Endothelial cell of umbilical vein (primary cell): ENCODE measurements at regions not wholly inside any gene's neighbourhood (a gene's known extent, or its start where the extent isn't known, plus 50 kb on each side); places are given as distances from the start of the nearest gene placed in this dataset.

Source experiments
- BruUV-seq: library from RNA; stranded (reverse); fragments of 400-500 nt; replicated peaks from 2 replicates; lab custom pipeline; 2021; lab: Mats Ljungman, UMichigan
- CTCF ChIA-PET: fragments of 300-600, 350-600 bp; sonication (Branson Sonifier 250); formaldehyde crosslinking; loops from one replicate; lab custom pipeline; 2021; ENCODE audit warnings: antibody characterized with exemption, inconsistent platforms; lab: Charles Lee
- POLR2A ChIA-PET: fragments of 300-600, 350-600 bp; sonication (Branson Sonifier 250); formaldehyde crosslinking; loops from one replicate; lab custom pipeline; 2021; ENCODE audit warnings: antibody characterized with exemption, inconsistent platforms; lab: Charles Lee
- DNase-seq: peaks from one replicate; pipeline ENCODE4 v3.0.0-alpha.2; 2011; ENCODE audit warnings: low read depth, low spot score
- FAIRE-seq: peaks from 2 replicates; lab custom pipeline; 2011; peaks lifted over from hg19 to GRCh38; lab: Jason Lieb, UNC
- H2AFZ ChIP-seq: 2 replicates; pipeline ENCODE4 v1.6.0; 2012; ENCODE audit warnings: low read depth, low read length, control low read depth, inconsistent platforms
- H3K27ac ChIP-seq: 2 replicates; pipeline ENCODE4 v1.5.1; 2011; ENCODE audit warnings: low read depth, mild to moderate bottlenecking, control low read depth, low read length, moderate library complexity; ENCODE audit not compliant: insufficient read depth
- H3K27me3 ChIP-seq, 2 experiments: 2 replicates each; pipeline versions ENCODE4 v1.6.0 to v1.6.1; 2011; ENCODE audit warnings: low read length in 2 of 2, mixed read lengths in 1 of 2; ENCODE audit not compliant: control insufficient read depth in 2 of 2, insufficient read depth in 2 of 2
- H3K36me3 ChIP-seq, 2 experiments: 2 replicates in 1 of 2; 3 replicates in 1 of 2; pipeline ENCODE4 v1.5.1; 2011; ENCODE audit warnings: low read length in 2 of 2, mild to moderate bottlenecking in 1 of 2, moderate library complexity in 1 of 2; ENCODE audit not compliant: control insufficient read depth in 2 of 2, insufficient read depth in 2 of 2; ENCODE audit errors: extremely low read depth in 1 of 2
- H3K4me1 ChIP-seq: 3 replicates; pipeline ENCODE4 v1.5.1; 2011; ENCODE audit warnings: mild to moderate bottlenecking, low read length; ENCODE audit not compliant: control insufficient read depth, insufficient read depth; ENCODE audit errors: extremely low read depth
- H3K4me2 ChIP-seq: 2 replicates; pipeline ENCODE4 v1.6.1; 2011; ENCODE audit warnings: low read length, control low read depth, mixed read lengths; ENCODE audit not compliant: insufficient read depth
- H3K4me3 ChIP-seq, 3 experiments: fragments of 200-600 bp in 1 of 3; sonication (generic), shearing (Covaris generic) in 1 of 3; replicated peaks in 1 of 3; 2 replicates each; pipeline ENCODE4 v1.5.1; 2011 to 2016; ENCODE audit warnings: control low read depth in 3 of 3, low read length in 3 of 3, mild to moderate bottlenecking in 2 of 3, inconsistent platforms in 1 of 3, low read depth in 1 of 3, moderate library complexity in 1 of 3; ENCODE audit not compliant: insufficient read depth in 1 of 3
- H3K79me2 ChIP-seq: 2 replicates; pipeline ENCODE4 v1.6.0; 2012; ENCODE audit warnings: low read length, inconsistent platforms; ENCODE audit not compliant: control insufficient read depth, insufficient read depth
- H3K9ac ChIP-seq: replicated peaks from 2 replicates; pipeline ENCODE3; 2011; ENCODE audit warnings: low read length, control low read depth; ENCODE audit not compliant: insufficient read depth; ENCODE audit errors: extremely low read depth
- H3K9me1 ChIP-seq: replicated peaks from 3 replicates; pipeline ENCODE4 v1.6.0; 2011; ENCODE audit warnings: mild to moderate bottlenecking, low read length; ENCODE audit not compliant: control insufficient read depth, insufficient read depth; ENCODE audit errors: extremely low read depth
- H3K9me3 ChIP-seq: replicated peaks from 2 replicates; pipeline ENCODE4 v1.5.1; 2012; ENCODE audit warnings: low read length, inconsistent platforms; ENCODE audit not compliant: control insufficient read depth, insufficient read depth
- H4K20me1 ChIP-seq: replicated peaks from 2 replicates; pipeline ENCODE3; 2011; ENCODE audit warnings: mild to moderate bottlenecking, low read length; ENCODE audit not compliant: control insufficient read depth, insufficient read depth; ENCODE audit errors: extremely low read depth
- EZH2 ChIP-seq: IDR thresholded peaks from 2 replicates; pipeline ENCODE4 v1.6.1; 2012; ENCODE audit warnings: borderline replicate concordance, low read depth, mild to moderate bottlenecking, moderate library complexity, low read length, inconsistent platforms; ENCODE audit not compliant: severe bottlenecking
- FOS ChIP-seq: IDR thresholded peaks from 2 replicates; pipeline ENCODE4 v1.6.1; 2011; ENCODE audit warnings: mild to moderate bottlenecking, low read length, moderate library complexity, borderline replicate concordance; ENCODE audit not compliant: insufficient read depth
- GATA2 ChIP-seq: IDR thresholded peaks from 2 replicates; pipeline ENCODE4 v1.7.0; 2011; ENCODE audit warnings: low read depth, mild to moderate bottlenecking, moderate library complexity, mixed read lengths, low read length; ENCODE audit not compliant: insufficient read length, insufficient read depth
- JUN ChIP-seq: IDR thresholded peaks from 2 replicates; pipeline ENCODE4 v1.6.1; 2011; ENCODE audit warnings: borderline replicate concordance, low read depth; ENCODE audit not compliant: insufficient read length, insufficient read depth
- MYC ChIP-seq: IDR thresholded peaks from one replicate; pipeline ENCODE4 v1.6.1; 2011; ENCODE audit warnings: mild to moderate bottlenecking, low read depth, low read length
- POLR2A ChIP-seq: IDR thresholded peaks from 2 replicates; pipeline ENCODE4 v1.6.1; 2012; ENCODE audit warnings: low read depth, mild to moderate bottlenecking, control low read depth, low read length
- POLR2AphosphoS5 ChIP-seq: IDR thresholded peaks from 2 replicates; pipeline ENCODE4 v1.6.1; 2012; ENCODE audit warnings: low read depth, mild to moderate bottlenecking, control low read depth, low read length, moderate library complexity; ENCODE audit not compliant: insufficient read depth
- dilution Hi-C: fragments of 300-500 bp; cut with MboI; formaldehyde crosslinking; loops from one replicate; pipeline ENCODE4 v1.15.0; 2019; ENCODE audit warnings: low sequenced_read_pairs; ENCODE audit not compliant: extremely low pct_ligation_motif_present
- intact Hi-C: fragments of 100-400 bp; cut with micrococcal nuclease; formaldehyde crosslinking; loops from one replicate; pipeline ENCODE4 v1.10.0; 2022
- TF ChIP-seq, protein P1 (sequence below): IDR thresholded peaks from 2 replicates; pipeline ENCODE4 v1.6.1; 2011; ENCODE audit not compliant: insufficient read depth, insufficient read length
- TF ChIP-seq, protein P2 (sequence below), 2 donors: IDR thresholded peaks; 1 replicate in 1 of 2; 2 replicates in 1 of 2; pipeline ENCODE4 v1.5.1; 2011; ENCODE audit warnings: low read length in 2 of 2, mild to moderate bottlenecking in 2 of 2, moderate library complexity in 2 of 2, control low read depth in 1 of 2, inconsistent platforms in 1 of 2, low read depth in 1 of 2; ENCODE audit not compliant: insufficient read depth in 1 of 2; ENCODE audit errors: extremely low read depth in 1 of 2

DNA sequence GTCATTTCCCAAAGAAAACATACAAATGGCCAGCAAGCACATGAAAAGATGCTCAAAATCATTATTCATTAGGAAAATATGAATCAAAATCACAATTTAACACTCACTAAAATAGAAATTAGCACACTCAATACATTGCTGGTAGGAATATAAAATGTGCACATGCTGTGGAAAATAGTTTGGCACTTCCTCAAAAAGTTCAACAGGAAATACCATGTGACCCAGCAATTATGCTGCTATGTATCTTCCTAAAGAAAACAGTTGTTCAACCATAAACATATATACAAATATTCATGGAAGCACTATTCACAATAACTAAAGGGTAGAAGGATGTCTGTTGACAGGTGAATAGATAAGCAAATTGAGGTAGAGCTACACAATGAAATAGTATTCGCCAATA, 187.3 kb upstream of the SOX6 start:
- intact Hi-C loops = no loop called here
- ChIA-PET POLR2A (no interaction called here), CTCF (no interaction called here)
- TF ChIP-seq FOS (no peak), JUN (no peak), POLR2A (no peak), POLR2AphosphoS5 (no peak)
- TF ChIP-seq, protein P1, sequence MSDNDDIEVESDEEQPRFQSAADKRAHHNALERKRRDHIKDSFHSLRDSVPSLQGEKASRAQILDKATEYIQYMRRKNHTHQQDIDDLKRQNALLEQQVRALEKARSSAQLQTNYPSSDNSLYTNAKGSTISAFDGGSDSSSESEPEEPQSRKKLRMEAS = no peak
- DNase-seq (no peak), FAIRE-seq (no peak)
- no peaks in the 10 kb centered on the region for H4K20me1 ChIP-seq
- no peak overlapping the region for H2AFZ ChIP-seq
- H3K9me3 ChIP-seq = no peaks in the 10 kb centered on the region
- no peak overlapping the region for H3K27ac ChIP-seq
- H3K4me1 ChIP-seq = peaks cover 3% of the 10 kb centered on the region
- no peaks in the 10 kb centered on the region for H3K27me3 ChIP-seq
- dilution Hi-C loops = no loop called here
- H3K4me3 ChIP-seq = no peak overlapping the region
- H3K36me3 ChIP-seq = no peaks in the 10 kb centered on the region
- H3K9me1 ChIP-seq = no peaks in the 10 kb centered on the region
- no peak overlapping the region for H3K9ac ChIP-seq
- H3K79me2 ChIP-seq = no peaks in the 10 kb centered on the region
- no TSS peak for BruUV-seq
- no peak overlapping the region for H3K4me2 ChIP-seq

DNA sequence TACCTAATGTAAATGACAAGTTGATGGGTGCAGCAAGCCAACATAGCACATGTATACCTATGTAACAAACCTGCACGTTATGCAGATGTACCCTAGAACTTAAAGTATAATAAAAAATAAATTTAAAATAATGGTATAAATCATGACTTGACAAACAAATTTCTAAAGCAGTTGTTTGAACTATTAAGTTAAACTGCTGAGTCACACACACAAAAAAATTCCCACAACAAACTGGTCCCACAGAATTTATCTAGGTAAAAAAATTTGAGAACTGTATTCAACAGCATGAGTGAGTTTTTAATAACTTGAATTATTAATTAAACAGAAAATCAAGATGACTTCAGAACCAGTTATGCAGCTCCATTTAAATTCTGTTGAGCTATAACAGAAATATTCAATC, 186.0 kb upstream of the SOX6 start:
- ChIA-PET CTCF (no interaction called here), POLR2A (no interaction called here)
- dilution Hi-C loops = no loop called here
- no TSS peak for BruUV-seq
- TF ChIP-seq MYC (no peak), POLR2A (no peak), FOS (no peak), EZH2 (no peak), GATA2 (no peak), POLR2AphosphoS5 (no peak), JUN (no peak)
- TF ChIP-seq, protein P1 = no peak
- TF ChIP-seq, protein P2, sequence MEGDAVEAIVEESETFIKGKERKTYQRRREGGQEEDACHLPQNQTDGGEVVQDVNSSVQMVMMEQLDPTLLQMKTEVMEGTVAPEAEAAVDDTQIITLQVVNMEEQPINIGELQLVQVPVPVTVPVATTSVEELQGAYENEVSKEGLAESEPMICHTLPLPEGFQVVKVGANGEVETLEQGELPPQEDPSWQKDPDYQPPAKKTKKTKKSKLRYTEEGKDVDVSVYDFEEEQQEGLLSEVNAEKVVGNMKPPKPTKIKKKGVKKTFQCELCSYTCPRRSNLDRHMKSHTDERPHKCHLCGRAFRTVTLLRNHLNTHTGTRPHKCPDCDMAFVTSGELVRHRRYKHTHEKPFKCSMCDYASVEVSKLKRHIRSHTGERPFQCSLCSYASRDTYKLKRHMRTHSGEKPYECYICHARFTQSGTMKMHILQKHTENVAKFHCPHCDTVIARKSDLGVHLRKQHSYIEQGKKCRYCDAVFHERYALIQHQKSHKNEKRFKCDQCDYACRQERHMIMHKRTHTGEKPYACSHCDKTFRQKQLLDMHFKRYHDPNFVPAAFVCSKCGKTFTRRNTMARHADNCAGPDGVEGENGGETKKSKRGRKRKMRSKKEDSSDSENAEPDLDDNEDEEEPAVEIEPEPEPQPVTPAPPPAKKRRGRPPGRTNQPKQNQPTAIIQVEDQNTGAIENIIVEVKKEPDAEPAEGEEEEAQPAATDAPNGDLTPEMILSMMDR (IDR thresholded peaks at IDR 0.05; ENCODE audit: extremely low read depth in 1 of 2, insufficient read depth in 1 of 2, low read depth in 1 of 2, low read length in 2 of 2) = no peak
- no peak for FAIRE-seq
- no peaks in the 10 kb centered on the region for H3K9me3 ChIP-seq
- peaks cover 3% of the 10 kb centered on the region for H3K4me1 ChIP-seq
- no peaks in the 10 kb centered on the region for H3K9me1 ChIP-seq
- H3K4me3 ChIP-seq = no peak overlapping the region
- no peak overlapping the region for H3K4me2 ChIP-seq
- intact Hi-C loops = no loop called here
- no peak overlapping the region for H3K27ac ChIP-seq
- no peaks in the 10 kb centered on the region for H3K36me3 ChIP-seq
- no peak for DNase-seq
- no peaks in the 10 kb centered on the region for H3K79me2 ChIP-seq
- H4K20me1 ChIP-seq = no peaks in the 10 kb centered on the region
- no peak overlapping the region for H3K9ac ChIP-seq
- H2AFZ ChIP-seq = no peak overlapping the region
- no peaks in the 10 kb centered on the region for H3K27me3 ChIP-seq
